ENCODE measurements at regions not wholly inside any gene's neighbourhood (a gene's known extent, or its start where the extent isn't known, plus 50 kb on each side); places are given as distances from the start of the nearest gene placed in this dataset.

- H3K4me3 ChIP-seq (ENCODE audit: low read depth, low read length): no peak overlapping the region
- DNase-seq (ENCODE audit: low read depth) (no peak), FAIRE-seq (no peak)
- TF ChIP-seq, protein P1, sequence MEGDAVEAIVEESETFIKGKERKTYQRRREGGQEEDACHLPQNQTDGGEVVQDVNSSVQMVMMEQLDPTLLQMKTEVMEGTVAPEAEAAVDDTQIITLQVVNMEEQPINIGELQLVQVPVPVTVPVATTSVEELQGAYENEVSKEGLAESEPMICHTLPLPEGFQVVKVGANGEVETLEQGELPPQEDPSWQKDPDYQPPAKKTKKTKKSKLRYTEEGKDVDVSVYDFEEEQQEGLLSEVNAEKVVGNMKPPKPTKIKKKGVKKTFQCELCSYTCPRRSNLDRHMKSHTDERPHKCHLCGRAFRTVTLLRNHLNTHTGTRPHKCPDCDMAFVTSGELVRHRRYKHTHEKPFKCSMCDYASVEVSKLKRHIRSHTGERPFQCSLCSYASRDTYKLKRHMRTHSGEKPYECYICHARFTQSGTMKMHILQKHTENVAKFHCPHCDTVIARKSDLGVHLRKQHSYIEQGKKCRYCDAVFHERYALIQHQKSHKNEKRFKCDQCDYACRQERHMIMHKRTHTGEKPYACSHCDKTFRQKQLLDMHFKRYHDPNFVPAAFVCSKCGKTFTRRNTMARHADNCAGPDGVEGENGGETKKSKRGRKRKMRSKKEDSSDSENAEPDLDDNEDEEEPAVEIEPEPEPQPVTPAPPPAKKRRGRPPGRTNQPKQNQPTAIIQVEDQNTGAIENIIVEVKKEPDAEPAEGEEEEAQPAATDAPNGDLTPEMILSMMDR (IDR thresholded peaks at IDR 0.05; ENCODE audit: insufficient read depth, low read length, severe bottlenecking): no peak
- H3K36me3 ChIP-seq (ENCODE audit: control insufficient read depth, insufficient read depth, low read length): no peaks in the 10 kb centered on the region
- no peaks in the 10 kb centered on the region for H3K27me3 ChIP-seq (ENCODE audit: control insufficient read depth, insufficient read depth, low read length)
Observed at GRCh38 chr4:58272311-58272710, 1162.1 kb upstream of the IGFBP7 start.

DNA sequence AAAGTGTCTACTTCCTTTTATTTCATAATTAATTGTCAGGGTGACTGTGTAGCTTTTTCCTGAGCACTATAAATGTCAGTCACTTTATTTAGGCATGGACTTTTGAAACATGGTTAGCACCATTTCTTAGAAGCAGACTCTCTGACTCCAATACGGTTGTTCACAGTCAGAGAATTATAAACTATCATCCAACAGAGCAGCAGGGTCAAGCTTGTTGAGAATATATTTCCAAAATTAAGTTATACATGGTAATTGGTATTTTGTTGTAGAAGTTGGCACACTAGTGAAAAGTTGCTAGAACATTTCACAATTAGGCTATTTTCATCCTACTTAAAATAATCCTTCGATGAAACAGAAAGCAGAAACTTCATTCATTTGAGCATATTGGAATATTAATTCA is 1155.5 kb upstream of the IGFBP7 start:
- DNase-seq (ENCODE audit: low read depth) (no peak), FAIRE-seq (no peak)
- Histone ChIP-seq H3K36me3 (ENCODE audit: control insufficient read depth, insufficient read depth, low read length) (no peaks in the 10 kb centered on the region), H3K27me3 (ENCODE audit: control insufficient read depth, insufficient read depth, low read length) (no peaks in the 10 kb centered on the region), H3K4me3 (ENCODE audit: low read depth, low read length) (no peak overlapping the region)
- TF ChIP-seq, protein P1 (IDR thresholded peaks at IDR 0.05; ENCODE audit: insufficient read depth, low read length, severe bottlenecking): no peak

DNA sequence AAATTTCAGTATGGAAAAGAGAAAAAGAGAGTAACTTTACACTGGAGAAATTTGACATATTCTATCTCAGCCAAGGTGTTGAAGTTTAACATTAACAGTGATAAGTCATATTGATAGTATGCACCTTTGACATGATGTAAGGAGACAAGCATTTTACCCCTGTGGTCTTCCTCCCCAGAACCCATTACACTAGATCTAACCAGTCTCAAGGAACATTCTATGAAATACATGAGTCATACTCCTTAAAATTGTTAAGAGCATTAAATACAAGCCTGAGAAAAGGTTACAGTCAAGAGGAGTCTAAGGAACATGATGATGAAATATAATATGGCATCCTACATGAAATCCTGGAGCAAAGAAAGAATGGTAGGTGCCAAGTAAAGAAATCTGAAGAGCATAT is 1151.3 kb upstream of the IGFBP7 start:
- no peaks in the 10 kb centered on the region for H3K27me3 ChIP-seq (ENCODE audit: control insufficient read depth, insufficient read depth, low read length)
- FAIRE-seq: no peak
- DNase-seq (ENCODE audit: low read depth): no peak

GRCh38 chr4:58254291-58254690 is 1144.1 kb upstream of the IGFBP7 start:
- no peak overlapping the region for H3K4me3 ChIP-seq (ENCODE audit: low read depth, low read length)
- DNase-seq (ENCODE audit: low read depth) (no peak), FAIRE-seq (no peak)
- H3K36me3 ChIP-seq (ENCODE audit: control insufficient read depth, insufficient read depth, low read length): no peaks in the 10 kb centered on the region
- H3K27me3 ChIP-seq (ENCODE audit: control insufficient read depth, insufficient read depth, low read length): no peaks in the 10 kb centered on the region
- TF ChIP-seq, protein P1 (IDR thresholded peaks at IDR 0.05; ENCODE audit: insufficient read depth, low read length, severe bottlenecking): no peak

More for the DNA sequence above, 1151.3 kb upstream of the IGFBP7 start:
- no peak overlapping the region for H3K4me3 ChIP-seq (ENCODE audit: low read depth, low read length)
- TF ChIP-seq, protein P1 (IDR thresholded peaks at IDR 0.05; ENCODE audit: insufficient read depth, low read length, severe bottlenecking): no peak
- H3K36me3 ChIP-seq (ENCODE audit: control insufficient read depth, insufficient read depth, low read length): no peaks in the 10 kb centered on the region

DNA sequence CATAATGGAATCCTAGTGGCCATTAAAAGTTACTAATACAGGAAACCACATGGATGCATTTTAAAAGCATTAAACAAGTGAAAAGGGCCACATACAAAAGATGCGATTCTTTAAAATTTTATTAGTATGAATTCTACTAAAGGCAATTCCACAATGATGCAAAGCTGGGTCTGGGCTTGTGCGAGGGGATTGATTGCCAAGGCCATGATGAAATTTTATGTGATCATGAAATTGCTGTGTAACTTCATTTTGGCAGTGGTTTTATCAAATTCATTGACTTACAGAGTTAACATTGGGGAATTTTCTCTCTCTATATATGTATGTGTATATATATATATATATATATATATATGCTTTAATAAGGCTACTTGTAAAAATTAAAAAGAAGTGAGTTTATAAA is 1142.5 kb upstream of the IGFBP7 start:
- FAIRE-seq (no peak), DNase-seq (ENCODE audit: low read depth) (no peak)
- no peak overlapping the region for H3K4me3 ChIP-seq (ENCODE audit: low read depth, low read length)
- no peaks in the 10 kb centered on the region for H3K27me3 ChIP-seq (ENCODE audit: control insufficient read depth, insufficient read depth, low read length)
- TF ChIP-seq, protein P1 (IDR thresholded peaks at IDR 0.05; ENCODE audit: insufficient read depth, low read length, severe bottlenecking): no peak
- H3K36me3 ChIP-seq (ENCODE audit: control insufficient read depth, insufficient read depth, low read length): no peaks in the 10 kb centered on the region

GRCh38 chr4:58247792-58248191 is 1137.6 kb upstream of the IGFBP7 start:
- Histone ChIP-seq H3K4me3 (ENCODE audit: low read depth, low read length) (no peak overlapping the region), H3K27me3 (ENCODE audit: control insufficient read depth, insufficient read depth, low read length) (no peaks in the 10 kb centered on the region), H3K36me3 (ENCODE audit: control insufficient read depth, insufficient read depth, low read length) (no peaks in the 10 kb centered on the region)
- DNase-seq (ENCODE audit: low read depth) (no peak), FAIRE-seq (no peak)
- TF ChIP-seq, protein P1 (IDR thresholded peaks at IDR 0.05; ENCODE audit: insufficient read depth, low read length, severe bottlenecking): no peak
